Activated CD4-positive, alpha-beta T cell treated with anti-CD3 and anti-CD28 coated beads for 36 hours (primary cell): ENCODE measurements at regions not wholly inside any gene's neighbourhood (a gene's known extent, or its start where the extent isn't known, plus 50 kb on each side); places are given as distances from the start of the nearest gene placed in this dataset.
A peak's percentile ranks its signal among the peaks of the same experiment; 100 is the strongest.

Experiments used
- ATAC-seq: fragments of 200-7000 bp; cut with Tn5 transposase; one replicate; pipeline ENCODE4 v1.10.0; 2021; ENCODE audit warnings: mild to moderate bottlenecking, moderate library complexity
- CTCF ChIA-PET: fragments of 350-600 bp; sonication (Branson Sonifier 250); formaldehyde crosslinking; loops from one replicate; lab custom pipeline; 2021; ENCODE audit warnings: antibody characterized with exemption; lab: Charles Lee
- POLR2A ChIA-PET: fragments of 350-600 bp; sonication (Branson Sonifier 250); formaldehyde crosslinking; loops from one replicate; lab custom pipeline; 2021; ENCODE audit warnings: antibody characterized with exemption, inconsistent platforms; lab: Charles Lee
- DNase-seq: peaks from one replicate; pipeline ENCODE4 v3.0.0-alpha.2; 2020
- H3K27ac Mint-ChIP-seq: one replicate; pipeline ENCODE4 v1.8.0; 2021; ENCODE audit warnings: mixed read lengths
- H3K27me3 Mint-ChIP-seq: one replicate; pipeline ENCODE4 v1.8.0; 2021; ENCODE audit warnings: mixed read lengths
- H3K36me3 Mint-ChIP-seq: one replicate; pipeline ENCODE4 v1.8.0; 2021; ENCODE audit warnings: low read depth, mixed read lengths
- H3K4me1 Mint-ChIP-seq: one replicate; pipeline ENCODE4 v1.8.0; 2021; ENCODE audit warnings: mixed read lengths
- H3K4me3 Mint-ChIP-seq: one replicate; pipeline ENCODE4 v1.8.0; 2021; ENCODE audit warnings: mild to moderate bottlenecking, moderate library complexity, mixed read lengths
- H3K9me3 Mint-ChIP-seq: one replicate; pipeline ENCODE4 v1.8.0; 2021; ENCODE audit warnings: low read depth, mixed read lengths
- intact Hi-C, 2 experiments: fragments of 100-400 bp; cut with DNase I in 1 of 2; cut with micrococcal nuclease in 1 of 2; formaldehyde crosslinking; loops; one replicate each; pipeline versions ENCODE4 v1.14.2 to v1.15.1; 2022 to 2024; cut with DNase I, micrococcal nuclease

DNA sequence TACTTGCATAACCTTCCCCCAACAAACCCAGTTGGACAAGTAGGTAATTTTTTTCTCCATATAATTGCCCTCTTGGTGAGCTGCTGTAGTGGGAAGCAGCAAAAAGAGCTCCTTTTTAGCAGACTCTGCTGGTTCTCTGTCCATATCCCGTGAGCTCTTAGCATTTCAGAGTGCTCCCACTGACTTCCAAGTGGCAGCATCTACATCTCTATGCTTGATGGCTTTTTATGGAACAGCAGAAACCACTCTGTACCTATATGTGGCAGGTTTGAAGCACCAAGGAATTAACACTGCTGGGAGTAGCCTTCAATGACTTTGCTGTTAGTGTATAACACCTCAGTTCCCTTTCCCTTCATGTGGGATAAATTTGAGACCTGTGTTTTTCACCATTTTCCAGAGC is 168.4 kb upstream of the NHS start:
- intact Hi-C loops, result no loop called here
- Mint-ChIP-seq H3K27me3 (peaks cover 1% of the 10 kb centered on the region), H3K9me3 (no peaks in the 10 kb centered on the region), H3K27ac (no peak overlapping the region), H3K4me1 (no peaks in the 10 kb centered on the region), H3K4me3 (no peak overlapping the region), H3K36me3 (no peaks in the 10 kb centered on the region)
- ChIA-PET POLR2A (no interaction called here), CTCF (no interaction called here)
- DNase-seq (no peak), ATAC-seq (no peak)

DNA sequence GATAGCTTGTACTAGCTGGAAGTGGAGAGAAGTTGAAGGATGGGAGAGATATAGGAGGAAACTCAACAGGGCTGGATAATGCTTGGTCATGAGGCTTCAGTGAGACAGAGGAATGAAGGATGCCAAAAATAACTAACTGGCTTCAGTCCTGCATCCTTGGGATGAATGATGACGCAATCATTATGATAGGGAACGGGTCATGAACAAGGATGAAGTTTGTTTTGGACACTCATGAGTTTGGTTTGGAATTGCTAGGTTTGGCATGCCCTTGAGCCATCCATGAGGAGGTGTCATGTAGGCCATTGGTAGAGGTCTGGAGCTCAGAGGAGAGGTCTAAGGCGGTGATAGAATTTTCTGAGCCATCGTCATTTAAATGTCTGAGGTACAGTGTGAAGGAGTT is 160.0 kb upstream of the NHS start:
- intact Hi-C loops, result no loop called here
- ATAC-seq (no peak), DNase-seq (no peak)
- CTCF ChIA-PET, result interaction anchor here (0.5 to 0.6 kb wide), 2 partner anchors 417 to 527 kb away, joined by 3 read pairs; no protein-coding TSS in a partner anchor
- H3K4me1 Mint-ChIP-seq, result no peaks in the 10 kb centered on the region
- H3K27me3 Mint-ChIP-seq, result peaks cover 9% of the 10 kb centered on the region
- POLR2A ChIA-PET, result no interaction called here
- no peak overlapping the region for H3K27ac Mint-ChIP-seq
- no peaks in the 10 kb centered on the region for H3K9me3 Mint-ChIP-seq
- no peaks in the 10 kb centered on the region for H3K36me3 Mint-ChIP-seq
- H3K4me3 Mint-ChIP-seq, result no peak overlapping the region

DNA sequence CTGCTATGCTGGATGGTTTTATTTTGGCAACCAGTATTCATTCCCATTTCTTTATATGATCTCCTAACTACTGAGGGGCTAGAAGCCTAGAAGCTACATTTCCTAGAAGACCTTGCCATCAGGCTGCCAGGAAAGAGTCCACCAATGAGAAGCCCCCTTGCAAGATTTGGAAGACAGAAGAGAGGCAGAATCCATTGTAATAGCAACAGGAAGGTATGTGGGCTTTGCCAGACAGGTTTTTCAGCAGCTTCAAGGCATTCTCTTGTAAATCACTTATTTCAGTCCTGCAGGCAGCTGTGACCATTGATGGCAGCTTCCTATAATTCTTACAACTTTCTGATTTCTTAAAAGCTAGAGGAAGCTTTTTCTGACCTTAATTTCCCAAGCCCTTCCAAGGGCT is 148.3 kb upstream of the NHS start:
- Mint-ChIP-seq H3K36me3 (no peaks in the 10 kb centered on the region), H3K27me3 (peaks cover 3% of the 10 kb centered on the region), H3K27ac (no peak overlapping the region)

DNA sequence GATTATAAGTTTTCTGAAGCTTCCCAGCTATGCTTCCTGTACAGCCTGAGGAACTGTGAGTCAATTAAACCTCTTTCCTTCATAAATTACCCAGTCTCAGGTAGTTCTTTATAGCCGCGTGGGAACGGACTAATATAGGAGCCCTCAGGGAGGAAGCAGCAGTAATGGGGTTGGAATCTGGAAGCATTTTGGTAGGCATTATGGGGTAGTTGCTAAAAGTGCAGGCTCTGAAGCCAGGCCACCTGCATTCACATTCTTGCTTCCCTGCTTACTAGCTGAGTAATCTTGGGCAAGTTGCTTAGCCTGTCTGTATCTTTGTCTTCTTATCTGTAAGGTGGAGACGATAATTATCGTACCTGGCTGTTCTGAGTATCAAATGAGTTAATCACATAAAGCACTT is 137.9 kb upstream of the NHS start:
- H3K36me3 Mint-ChIP-seq, result no peaks in the 10 kb centered on the region
- no peak overlapping the region for H3K27ac Mint-ChIP-seq
- DNase-seq, result no peak
- CTCF ChIA-PET, result no interaction called here
- no peaks in the 10 kb centered on the region for H3K4me1 Mint-ChIP-seq
- no peak overlapping the region for H3K4me3 Mint-ChIP-seq
- intact Hi-C loops, result no loop called here
- POLR2A ChIA-PET, result no interaction called here
- peaks cover 1% of the 10 kb centered on the region for H3K9me3 Mint-ChIP-seq
- no peak for ATAC-seq
- H3K27me3 Mint-ChIP-seq, result peaks cover 5% of the 10 kb centered on the region

More for the DNA sequence above, 148.3 kb upstream of the NHS start:
- Mint-ChIP-seq H3K9me3 (no peaks in the 10 kb centered on the region), H3K4me1 (no peaks in the 10 kb centered on the region), H3K4me3 (no peak overlapping the region)
- ChIA-PET CTCF (no interaction called here), POLR2A (no interaction called here)
- intact Hi-C loops, result no loop called here
- ATAC-seq (no peak), DNase-seq (no peak)

DNA sequence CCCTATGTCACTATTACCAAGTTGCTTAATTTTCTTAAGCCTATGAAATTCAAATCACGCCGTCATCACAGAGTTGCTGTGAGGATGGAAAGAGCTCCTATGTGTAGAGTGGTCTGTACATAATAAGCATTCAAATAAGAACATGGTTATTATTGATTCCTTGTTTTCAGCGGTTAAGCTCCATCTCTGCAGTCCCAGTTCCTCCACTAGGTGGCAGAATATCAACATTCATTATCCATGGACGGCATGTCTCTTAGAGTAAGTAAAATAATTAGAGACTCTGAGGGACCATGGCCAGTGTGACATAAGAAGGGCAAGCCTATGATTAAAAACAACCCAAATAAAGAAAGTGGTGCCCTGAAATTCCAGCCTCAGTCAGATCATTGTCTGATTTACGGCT is 132.5 kb upstream of the NHS start:
- H3K27ac Mint-ChIP-seq, result no peak overlapping the region
- peaks cover 2% of the 10 kb centered on the region for H3K27me3 Mint-ChIP-seq
- no peaks in the 10 kb centered on the region for H3K9me3 Mint-ChIP-seq
- H3K4me3 Mint-ChIP-seq, result no peak overlapping the region
- DNase-seq (peak; percentile 41), ATAC-seq (peak; percentile 26)
- intact Hi-C loops, result loop anchor here (1.0 to 10.0 kb wide), 4 partner anchors 132 to 448 kb away; partner anchors contain the start of gene NHS (in 1 of the 2)
- ChIA-PET CTCF (interaction anchor here (0.8 to 1.2 kb wide), 6 partner anchors 19 to 449 kb away, joined by 3 read pairs; no protein-coding TSS in a partner anchor), POLR2A (interaction anchor here (0.7 kb wide), 1 partner anchor 44 kb away, joined by 4 read pairs; no protein-coding TSS in a partner anchor)
- no peaks in the 10 kb centered on the region for H3K36me3 Mint-ChIP-seq
- no peaks in the 10 kb centered on the region for H3K4me1 Mint-ChIP-seq

DNA sequence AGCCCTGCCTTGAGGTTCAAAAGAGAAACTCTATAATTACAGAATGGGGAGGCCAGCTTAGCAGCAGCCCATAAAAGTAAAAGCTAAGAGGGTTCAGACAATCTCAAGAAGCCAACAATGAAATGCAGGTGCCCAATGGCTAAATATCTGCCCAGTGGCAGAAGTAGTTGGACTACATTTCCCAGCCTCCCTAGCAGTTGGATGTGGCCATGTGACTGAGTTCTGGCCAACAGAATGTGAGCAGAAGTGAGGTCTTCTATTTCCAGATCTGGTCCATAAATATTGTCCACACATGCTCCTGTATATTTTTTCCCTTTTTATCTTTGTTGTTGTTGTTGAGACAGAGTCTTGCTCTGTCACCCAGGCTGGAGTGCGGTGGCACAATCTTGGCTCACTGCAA is 127.9 kb upstream of the NHS start:
- Mint-ChIP-seq H3K4me3 (no peak overlapping the region), H3K36me3 (no peaks in the 10 kb centered on the region), H3K27me3 (peaks cover 6% of the 10 kb centered on the region), H3K4me1 (no peaks in the 10 kb centered on the region), H3K27ac (no peak overlapping the region), H3K9me3 (no peaks in the 10 kb centered on the region)
- POLR2A ChIA-PET, result no interaction called here
- CTCF ChIA-PET, result no interaction called here
- DNase-seq, result no peak
- no peak for ATAC-seq
- intact Hi-C loops, result loop anchor here in 1 of 2 experiments (10.0 kb wide), 1 partner anchor 128 kb away; the partner anchor contains the start of gene NHS

DNA sequence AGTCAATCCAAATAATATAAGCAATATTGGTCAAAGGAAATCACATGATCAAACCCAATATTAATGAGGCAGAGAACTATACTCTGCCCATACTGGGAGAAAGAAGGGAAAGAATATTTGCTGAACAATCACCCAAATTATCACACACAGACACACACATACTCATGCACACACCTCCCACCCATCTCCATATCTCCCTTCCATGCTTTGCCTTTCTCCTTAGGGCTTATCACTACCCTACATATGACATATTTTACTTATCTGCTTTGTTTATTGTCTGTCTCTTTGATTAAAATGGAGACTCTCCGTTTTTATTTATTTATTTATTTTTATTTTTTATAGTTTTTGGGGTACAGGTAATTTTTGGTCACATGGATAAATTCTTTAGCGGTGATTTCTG is 112.9 kb upstream of the NHS start:
- CTCF ChIA-PET, result no interaction called here
- ATAC-seq (no peak), DNase-seq (no peak)
- H3K9me3 Mint-ChIP-seq, result peaks cover 5% of the 10 kb centered on the region
- H3K27me3 Mint-ChIP-seq, result no peaks in the 10 kb centered on the region
- H3K36me3 Mint-ChIP-seq, result no peaks in the 10 kb centered on the region
- no peak overlapping the region for H3K27ac Mint-ChIP-seq
- no peaks in the 10 kb centered on the region for H3K4me1 Mint-ChIP-seq
- POLR2A ChIA-PET, result no interaction called here
- no peak overlapping the region for H3K4me3 Mint-ChIP-seq
- intact Hi-C loops, result no loop called here

DNA sequence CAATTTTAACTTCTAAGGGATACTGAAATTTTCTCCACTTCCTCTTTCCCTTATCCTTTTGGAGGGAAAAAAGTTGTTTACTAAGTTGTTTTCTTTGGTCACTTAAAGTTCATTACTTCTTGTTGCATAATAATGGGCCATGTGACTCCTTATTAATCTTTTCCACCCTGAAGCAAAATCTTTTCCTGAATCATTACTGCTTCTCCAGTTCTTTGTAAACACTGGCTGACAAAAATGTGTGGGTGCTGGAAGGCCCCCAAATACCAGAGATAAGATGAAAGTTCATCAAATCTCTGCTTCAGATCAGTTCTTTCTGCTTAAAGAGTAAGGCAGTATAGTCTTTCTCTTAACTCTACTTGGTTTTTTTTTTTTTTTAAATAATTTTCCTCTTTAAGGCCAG is 108.9 kb upstream of the NHS start:
- ATAC-seq (no peak), DNase-seq (no peak)
- Mint-ChIP-seq H3K4me1 (no peaks in the 10 kb centered on the region), H3K36me3 (no peaks in the 10 kb centered on the region), H3K27ac (no peak overlapping the region), H3K4me3 (no peak overlapping the region), H3K9me3 (peaks cover 5% of the 10 kb centered on the region), H3K27me3 (peaks cover 2% of the 10 kb centered on the region)
- intact Hi-C loops, result no loop called here
- ChIA-PET CTCF (interaction anchor here (1.1 kb wide), 1 partner anchor 14 kb away, joined by 3 read pairs; no protein-coding TSS in a partner anchor), POLR2A (no interaction called here)

DNA sequence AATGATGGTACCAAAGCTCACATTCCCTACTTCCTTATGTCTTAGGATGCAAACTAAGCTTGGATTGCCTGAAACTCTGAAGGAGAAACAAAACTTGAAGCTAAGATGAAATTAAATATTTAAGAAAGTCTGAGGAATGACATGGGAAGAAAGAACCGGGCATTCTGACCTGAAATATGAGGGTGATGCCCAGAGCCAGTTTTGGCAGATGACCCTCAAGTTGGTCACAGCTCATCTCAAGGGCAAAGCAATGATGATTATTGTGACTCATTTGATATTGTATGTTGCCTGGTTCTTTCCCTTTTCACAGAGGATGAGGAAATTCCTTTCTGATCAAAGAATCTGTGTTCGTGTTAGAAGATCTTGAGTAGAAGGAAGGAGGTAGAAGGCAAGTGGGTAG is 96.0 kb upstream of the NHS start:
- intact Hi-C loops, result no loop called here
- no peaks in the 10 kb centered on the region for H3K36me3 Mint-ChIP-seq
- ChIA-PET CTCF (no interaction called here), POLR2A (no interaction called here)
- no peaks in the 10 kb centered on the region for H3K27me3 Mint-ChIP-seq
- ATAC-seq, result no peak
- no peaks in the 10 kb centered on the region for H3K4me1 Mint-ChIP-seq
- no peak overlapping the region for H3K27ac Mint-ChIP-seq
- no peak for DNase-seq
- no peak overlapping the region for H3K4me3 Mint-ChIP-seq
- no peaks in the 10 kb centered on the region for H3K9me3 Mint-ChIP-seq

DNA sequence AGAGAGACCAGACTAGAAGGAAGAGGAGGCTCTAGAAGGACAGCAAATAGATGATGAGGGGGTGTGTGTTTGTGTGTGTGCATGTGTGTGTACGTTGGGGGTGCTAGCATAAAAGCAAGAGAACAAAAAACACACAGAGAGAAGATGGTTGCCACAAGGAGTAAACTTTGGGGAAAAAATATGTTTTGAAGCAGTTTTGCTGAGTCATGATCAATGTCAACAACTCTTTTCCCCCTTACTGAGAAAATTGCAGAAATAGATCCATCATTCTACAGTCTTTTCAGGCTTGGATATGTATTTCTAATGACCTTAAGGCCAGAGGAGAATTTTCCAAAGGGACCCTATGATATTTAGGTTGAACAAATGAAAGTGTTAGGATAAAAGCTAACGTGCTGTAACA is 89.0 kb upstream of the NHS start:
- ATAC-seq, result no peak
- DNase-seq, result no peak
- ChIA-PET POLR2A (no interaction called here), CTCF (no interaction called here)
- no peaks in the 10 kb centered on the region for H3K36me3 Mint-ChIP-seq
- peaks cover 2% of the 10 kb centered on the region for H3K27me3 Mint-ChIP-seq
- H3K27ac Mint-ChIP-seq, result no peak overlapping the region
- no peaks in the 10 kb centered on the region for H3K4me1 Mint-ChIP-seq
- H3K4me3 Mint-ChIP-seq, result no peak overlapping the region
- H3K9me3 Mint-ChIP-seq, result no peaks in the 10 kb centered on the region
- intact Hi-C loops, result no loop called here

DNA sequence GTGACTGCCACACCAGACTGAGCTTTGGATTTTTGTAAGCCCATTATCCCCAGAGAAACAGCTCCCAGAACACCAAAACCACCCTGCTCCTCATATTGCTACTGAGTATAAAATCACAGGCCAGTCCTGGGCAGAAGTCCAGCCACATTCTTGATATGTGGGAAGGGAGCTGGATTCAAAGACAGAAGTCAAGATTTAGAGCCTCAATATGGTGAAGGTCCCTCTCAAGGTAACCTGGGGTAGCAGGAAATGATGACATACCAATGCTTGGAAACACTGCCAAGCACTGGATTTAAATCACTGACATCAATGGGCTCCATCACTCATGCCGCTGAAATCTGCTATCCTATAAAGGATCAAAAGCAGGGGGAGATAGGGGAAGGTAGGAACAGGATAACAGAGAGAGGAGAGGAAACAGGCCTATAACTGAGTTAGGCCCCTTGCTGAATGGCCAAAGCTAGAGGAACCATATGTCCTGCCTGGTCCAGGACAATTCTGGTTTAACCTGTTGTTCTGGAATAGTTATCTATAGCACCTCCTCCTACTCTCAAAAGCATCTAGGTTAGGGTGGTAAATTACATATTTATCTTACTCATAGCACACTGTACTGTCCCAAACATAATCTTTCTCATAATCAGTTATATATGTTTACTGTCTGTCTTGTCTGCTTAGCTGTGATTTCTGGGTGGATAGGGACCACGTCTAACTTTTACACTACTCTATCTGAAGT is 83.7 kb upstream of the NHS start:
- ATAC-seq, result no peak
- no peak for DNase-seq
- CTCF ChIA-PET, result no interaction called here
- Mint-ChIP-seq H3K4me1 (no peaks in the 10 kb centered on the region), H3K27me3 (peaks cover 7% of the 10 kb centered on the region), H3K4me3 (no peak overlapping the region), H3K27ac (no peak overlapping the region), H3K36me3 (no peaks in the 10 kb centered on the region), H3K9me3 (no peaks in the 10 kb centered on the region)
- POLR2A ChIA-PET, result no interaction called here
- intact Hi-C loops, result no loop called here

DNA sequence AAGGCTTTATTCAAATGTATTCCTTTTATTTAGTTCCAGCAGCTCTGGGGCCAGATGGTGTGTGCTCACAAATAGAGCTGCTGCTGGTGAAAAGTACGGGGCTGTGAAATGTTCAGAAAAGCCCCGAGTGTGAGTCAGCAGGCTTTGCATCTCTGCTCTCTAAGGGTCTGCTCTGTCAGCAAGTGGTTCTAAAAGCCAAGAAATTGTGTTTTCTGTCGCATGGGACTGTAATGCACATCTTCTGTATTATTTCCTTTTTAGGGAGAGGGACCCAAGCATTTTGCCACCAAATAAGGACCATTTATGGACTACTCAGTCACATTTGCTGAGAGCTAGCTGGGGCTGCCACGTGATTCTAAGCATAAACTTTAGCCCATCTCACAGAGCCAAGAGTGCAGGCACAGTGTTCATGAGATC is 82.9 kb upstream of the NHS start:
- H3K27me3 Mint-ChIP-seq, result peaks cover 7% of the 10 kb centered on the region
- H3K4me1 Mint-ChIP-seq, result no peaks in the 10 kb centered on the region
- ATAC-seq, result no peak
- intact Hi-C loops, result no loop called here
- H3K36me3 Mint-ChIP-seq, result no peaks in the 10 kb centered on the region
- no peaks in the 10 kb centered on the region for H3K9me3 Mint-ChIP-seq
- no peak overlapping the region for H3K4me3 Mint-ChIP-seq
- POLR2A ChIA-PET, result no interaction called here
- no peak for DNase-seq
- CTCF ChIA-PET, result no interaction called here
- no peak overlapping the region for H3K27ac Mint-ChIP-seq
